ENCODE measurements at regions not wholly inside any gene's neighbourhood (a gene's known extent, or its start where the extent isn't known, plus 50 kb on each side); places are given as distances from the start of the nearest gene placed in this dataset.

DNA sequence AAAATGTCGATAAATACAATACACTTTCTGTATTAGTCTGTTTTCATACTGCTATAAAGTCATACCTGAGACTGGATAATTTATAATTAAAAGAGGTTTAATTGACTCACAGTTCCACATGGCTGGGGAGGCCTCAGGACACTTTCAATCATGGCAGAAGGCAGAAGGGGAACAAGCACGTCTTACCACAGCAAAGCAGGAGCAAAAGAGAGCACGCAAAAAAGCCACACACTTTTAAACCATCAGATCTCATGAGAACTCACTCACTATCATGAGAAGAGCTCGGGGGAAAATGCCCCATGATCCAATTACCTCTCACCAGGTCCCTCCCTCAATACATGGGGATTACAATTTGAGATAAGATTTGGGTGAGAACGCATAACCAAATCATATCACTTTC lies 256.7 kb downstream of the ANAPC1 start:
- TF ChIP-seq, protein P1, sequence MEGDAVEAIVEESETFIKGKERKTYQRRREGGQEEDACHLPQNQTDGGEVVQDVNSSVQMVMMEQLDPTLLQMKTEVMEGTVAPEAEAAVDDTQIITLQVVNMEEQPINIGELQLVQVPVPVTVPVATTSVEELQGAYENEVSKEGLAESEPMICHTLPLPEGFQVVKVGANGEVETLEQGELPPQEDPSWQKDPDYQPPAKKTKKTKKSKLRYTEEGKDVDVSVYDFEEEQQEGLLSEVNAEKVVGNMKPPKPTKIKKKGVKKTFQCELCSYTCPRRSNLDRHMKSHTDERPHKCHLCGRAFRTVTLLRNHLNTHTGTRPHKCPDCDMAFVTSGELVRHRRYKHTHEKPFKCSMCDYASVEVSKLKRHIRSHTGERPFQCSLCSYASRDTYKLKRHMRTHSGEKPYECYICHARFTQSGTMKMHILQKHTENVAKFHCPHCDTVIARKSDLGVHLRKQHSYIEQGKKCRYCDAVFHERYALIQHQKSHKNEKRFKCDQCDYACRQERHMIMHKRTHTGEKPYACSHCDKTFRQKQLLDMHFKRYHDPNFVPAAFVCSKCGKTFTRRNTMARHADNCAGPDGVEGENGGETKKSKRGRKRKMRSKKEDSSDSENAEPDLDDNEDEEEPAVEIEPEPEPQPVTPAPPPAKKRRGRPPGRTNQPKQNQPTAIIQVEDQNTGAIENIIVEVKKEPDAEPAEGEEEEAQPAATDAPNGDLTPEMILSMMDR (IDR thresholded peaks at IDR 0.05; ENCODE audit: low read depth, low read length), result no peak
- TF ChIP-seq EZH2phosphoT487 (IDR thresholded peaks at IDR 0.05; ENCODE audit: low read depth), result no peak

Measured in OCI-LY3 (cell line).